ENCODE measurements at regions not wholly inside any gene's neighbourhood (a gene's known extent, or its start where the extent isn't known, plus 50 kb on each side); places are given as distances from the start of the nearest gene placed in this dataset.

- no peak for DNase-seq (ENCODE audit: low read depth)
- FAIRE-seq = no peak
- no peak for TF ChIP-seq CTCF (IDR thresholded peaks at IDR 0.05; ENCODE audit: insufficient read depth, low read length, severe bottlenecking)
- no peaks in the 10 kb centered on the region for H3K27me3 ChIP-seq (ENCODE audit: control insufficient read depth, insufficient read depth, low read length)
- no peaks in the 10 kb centered on the region for H3K36me3 ChIP-seq (ENCODE audit: control insufficient read depth, insufficient read depth, low read length)
- H3K4me3 ChIP-seq (ENCODE audit: low read depth, low read length) = no peak overlapping the region
Observed at GRCh38 chr6:87799651-87800050, 97.6 kb upstream of the AKIRIN2 start.

GRCh38 chr6:87798393-87799278 lies 96.6 kb upstream of the AKIRIN2 start:
- DNase-seq (ENCODE audit: low read depth) (no peak), FAIRE-seq (no peak)
- H3K27me3 ChIP-seq (ENCODE audit: control insufficient read depth, insufficient read depth, low read length) = no peaks in the 10 kb centered on the region
- no peak for TF ChIP-seq CTCF (IDR thresholded peaks at IDR 0.05; ENCODE audit: insufficient read depth, low read length, severe bottlenecking)
- no peaks in the 10 kb centered on the region for H3K36me3 ChIP-seq (ENCODE audit: control insufficient read depth, insufficient read depth, low read length)
- no peak overlapping the region for H3K4me3 ChIP-seq (ENCODE audit: low read depth, low read length)

- FAIRE-seq (no peak), DNase-seq (ENCODE audit: low read depth) (no peak)
- no peak for TF ChIP-seq CTCF (IDR thresholded peaks at IDR 0.05; ENCODE audit: insufficient read depth, low read length, severe bottlenecking)
- no peaks in the 10 kb centered on the region for H3K27me3 ChIP-seq (ENCODE audit: control insufficient read depth, insufficient read depth, low read length)
- H3K36me3 ChIP-seq (ENCODE audit: control insufficient read depth, insufficient read depth, low read length) = no peaks in the 10 kb centered on the region
- no peak overlapping the region for H3K4me3 ChIP-seq (ENCODE audit: low read depth, low read length)
Observed at GRCh38 chr6:87794922-87795885, 93.2 kb upstream of the AKIRIN2 start.

DNA sequence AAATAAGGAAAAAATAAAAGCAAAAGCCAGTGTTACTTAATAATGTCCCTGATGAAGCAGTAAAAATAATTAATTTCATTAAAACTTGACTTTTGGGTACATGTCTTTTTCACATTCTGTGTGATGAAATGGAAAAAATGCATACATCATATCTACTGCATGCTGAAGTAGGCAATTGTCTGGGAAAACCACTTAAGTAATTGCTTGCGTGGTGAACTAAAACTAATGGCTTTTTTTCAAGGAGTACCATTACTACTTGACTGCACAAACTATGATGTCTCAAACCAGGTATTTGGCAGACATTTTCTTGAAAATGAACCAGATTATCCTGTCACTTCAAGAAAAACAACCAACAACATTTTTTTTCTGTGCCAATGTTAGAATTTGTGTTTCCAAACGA lies 91.3 kb upstream of the AKIRIN2 start:
- H3K4me3 ChIP-seq (ENCODE audit: low read depth, low read length) = no peak overlapping the region
- H3K27me3 ChIP-seq (ENCODE audit: control insufficient read depth, insufficient read depth, low read length) = no peaks in the 10 kb centered on the region
- no peaks in the 10 kb centered on the region for H3K36me3 ChIP-seq (ENCODE audit: control insufficient read depth, insufficient read depth, low read length)
- no peak for FAIRE-seq
- no peak for DNase-seq (ENCODE audit: low read depth)
- no peak for TF ChIP-seq CTCF (IDR thresholded peaks at IDR 0.05; ENCODE audit: insufficient read depth, low read length, severe bottlenecking)

DNA sequence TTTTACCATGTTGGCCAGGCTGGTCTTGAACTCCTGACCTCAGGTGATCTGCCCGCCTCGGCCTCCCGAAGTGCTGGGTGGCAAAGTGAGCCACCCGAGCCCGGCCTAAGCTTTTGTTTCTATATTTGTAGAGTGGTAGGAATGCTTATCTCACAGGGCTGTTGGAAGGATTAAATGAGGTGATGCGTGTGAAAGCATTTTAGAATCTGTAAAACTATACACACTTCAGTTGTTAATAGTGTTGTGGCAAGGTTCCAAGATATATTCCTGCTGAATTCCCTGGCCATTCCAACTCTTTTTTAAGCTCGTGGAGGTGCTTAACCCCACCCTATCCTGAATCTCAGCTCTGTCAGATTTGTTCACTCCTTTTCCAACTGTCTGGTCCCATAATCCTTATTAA lies 89.9 kb upstream of the AKIRIN2 start:
- no peaks in the 10 kb centered on the region for H3K27me3 ChIP-seq (ENCODE audit: control insufficient read depth, insufficient read depth, low read length)
- H3K36me3 ChIP-seq (ENCODE audit: control insufficient read depth, insufficient read depth, low read length) = no peaks in the 10 kb centered on the region
- no peak overlapping the region for H3K4me3 ChIP-seq (ENCODE audit: low read depth, low read length)
- DNase-seq (ENCODE audit: low read depth) (no peak), FAIRE-seq (no peak)
- TF ChIP-seq CTCF (IDR thresholded peaks at IDR 0.05; ENCODE audit: insufficient read depth, low read length, severe bottlenecking) = no peak

All from bronchial epithelial cell (primary cell).